H1 (cell line): ENCODE measurements at regions not wholly inside any gene's neighbourhood (a gene's known extent, or its start where the extent isn't known, plus 50 kb on each side); places are given as distances from the start of the nearest gene placed in this dataset.

ENCODE experiments used
- CTCF ChIA-PET: fragments of 300-600 bp; sonication (Branson Sonifier 250); formaldehyde crosslinking; loops from one replicate; lab custom pipeline; 2021; ENCODE audit not compliant: partially characterized antibody; lab: Charles Lee
- POLR2A ChIA-PET: fragments of 300-600 bp; sonication (Branson Sonifier 250); formaldehyde crosslinking; loops from one replicate; lab custom pipeline; 2021; ENCODE audit warnings: inconsistent platforms; ENCODE audit not compliant: partially characterized antibody; lab: Charles Lee
- DNase-seq, 2 experiments: peaks; one replicate each; pipeline versions ENCODE4 v3.0.0 to v3.0.0-alpha.2; 2010 to 2022; ENCODE audit warnings: low spot score in 2 of 2, low read depth in 1 of 2, mixed read lengths in 1 of 2
- FAIRE-seq: peaks from 2 replicates; lab custom pipeline; 2011; peaks lifted over from hg19 to GRCh38; lab: Jason Lieb, UNC
- H2AFZ ChIP-seq: 2 replicates; pipeline ENCODE4 v1.8.1; 2012; ENCODE audit warnings: low read length, inconsistent platforms
- H2AK5ac ChIP-seq: 2 replicates; pipeline ENCODE4 v1.6.1; 2013; ENCODE audit warnings: low read depth, low read length
- H2BK120ac ChIP-seq: replicated peaks from 2 replicates; pipeline ENCODE3; 2013; ENCODE audit warnings: low read depth, low read length, inconsistent platforms
- H2BK12ac ChIP-seq: 2 replicates; pipeline ENCODE4 v1.6.1; 2013; ENCODE audit warnings: low read depth, low read length
- H2BK15ac ChIP-seq: 2 replicates; pipeline ENCODE4 v1.6.1; 2013; ENCODE audit warnings: low read length
- H2BK20ac ChIP-seq: 2 replicates; pipeline ENCODE4 v1.6.1; 2013; ENCODE audit warnings: low read length
- H2BK5ac ChIP-seq: 2 replicates; pipeline ENCODE4 v1.6.1; 2013; ENCODE audit warnings: low read depth, low read length
- H3K14ac ChIP-seq: 2 replicates; pipeline ENCODE4 v1.6.1; 2013; ENCODE audit warnings: inconsistent platforms; ENCODE audit not compliant: insufficient read length
- H3K18ac ChIP-seq: 2 replicates; pipeline ENCODE4 v1.6.1; 2013; ENCODE audit warnings: low read length; ENCODE audit errors: extremely low read depth
- H3K23ac ChIP-seq: 2 replicates; pipeline ENCODE4 v1.6.1; 2013; ENCODE audit warnings: inconsistent platforms; ENCODE audit not compliant: insufficient read length
- H3K23me2 ChIP-seq: 2 replicates; pipeline ENCODE4 v1.6.1; 2013; ENCODE audit warnings: low read depth, low read length
- H3K27ac ChIP-seq: 2 replicates; pipeline ENCODE4 v1.6.1; 2011; ENCODE audit warnings: low read depth, low read length, inconsistent platforms
- H3K27me3 ChIP-seq, 4 experiments: replicated peaks in 1 of 4; 1 replicate in 1 of 4; 2 replicates in 3 of 4; pipeline versions ENCODE4 v1.6.1 to v1.8.1; 2011 to 2013; ENCODE audit warnings: low read length in 3 of 4, mild to moderate bottlenecking in 3 of 4, inconsistent platforms in 2 of 4, mixed read lengths in 2 of 4, moderate library complexity in 1 of 4; ENCODE audit not compliant: control insufficient read depth in 3 of 4, insufficient read depth in 3 of 4; ENCODE audit errors: extremely low read depth in 1 of 4
- H3K36me3 ChIP-seq, 4 experiments: 2 replicates each; pipeline versions ENCODE4 v1.6.1 to v1.8.1; 2011 to 2013; ENCODE audit warnings: mild to moderate bottlenecking in 4 of 4, low read length in 3 of 4, moderate library complexity in 2 of 4, control low read depth in 1 of 4, inconsistent platforms in 1 of 4; ENCODE audit not compliant: insufficient read depth in 4 of 4, control insufficient read depth in 2 of 4
- H3K4ac ChIP-seq: replicated peaks from 2 replicates; pipeline ENCODE3; 2013; ENCODE audit warnings: low read length, low read depth, mixed read lengths, inconsistent platforms; ENCODE audit not compliant: insufficient read length
- H3K4me1 ChIP-seq, 4 experiments: replicated peaks in 1 of 4; 1 replicate in 1 of 4; 2 replicates in 3 of 4; pipeline versions ENCODE4 v1.6.1 to v1.8.1; 2011 to 2013; ENCODE audit warnings: low read length in 3 of 4, inconsistent platforms in 2 of 4, mixed read lengths in 1 of 4; ENCODE audit not compliant: insufficient read depth in 4 of 4, control insufficient read depth in 3 of 4
- H3K4me2 ChIP-seq, 2 experiments: 2 replicates each; pipeline versions ENCODE4 v1.6.1 to v1.8.1; 2011 to 2013; ENCODE audit warnings: low read depth in 2 of 2, low read length in 2 of 2, control low read depth in 1 of 2, inconsistent platforms in 1 of 2, mild to moderate bottlenecking in 1 of 2; ENCODE audit not compliant: insufficient read depth in 1 of 2
- H3K4me3 ChIP-seq, 4 experiments: fragments of 200-600, 300-600 bp in 1 of 4; sonication (generic), shearing (Covaris generic), sonication (Bioruptor Twin) in 1 of 4; 2 replicates each; pipeline versions ENCODE4 v1.5.1 to v1.8.1; 2011 to 2016; ENCODE audit warnings: low read length in 4 of 4, low read depth in 3 of 4, control low read depth in 2 of 4, inconsistent platforms in 2 of 4, mild to moderate bottlenecking in 2 of 4, mixed read lengths in 1 of 4, moderate library complexity in 1 of 4; ENCODE audit not compliant: insufficient read depth in 2 of 4; ENCODE audit errors: extremely low read depth in 1 of 4
- H3K56ac ChIP-seq: replicated peaks from 2 replicates; pipeline ENCODE3; 2013; ENCODE audit warnings: low read depth, mild to moderate bottlenecking, mixed read lengths, low read length, inconsistent platforms; ENCODE audit not compliant: insufficient read length
- H3K79me1 ChIP-seq: 2 replicates; pipeline ENCODE4 v1.6.1; 2013; ENCODE audit warnings: low read depth, low read length, control low read depth
- H3K79me2 ChIP-seq, 2 experiments: 2 replicates each; pipeline versions ENCODE4 v1.6.1 to v1.8.1; 2012 to 2013; ENCODE audit warnings: low read length in 2 of 2, mild to moderate bottlenecking in 2 of 2, inconsistent platforms in 1 of 2; ENCODE audit not compliant: insufficient read depth in 2 of 2, control insufficient read depth in 1 of 2
- H3K9ac ChIP-seq, 4 experiments: replicated peaks in 1 of 4; 1 replicate in 1 of 4; 2 replicates in 3 of 4; pipeline versions ENCODE4 v1.6.1 to v1.8.1; 2011 to 2013; ENCODE audit warnings: low read depth in 3 of 4, low read length in 3 of 4, control low read depth in 2 of 4, mild to moderate bottlenecking in 2 of 4, moderate library complexity in 2 of 4, inconsistent platforms in 1 of 4; ENCODE audit errors: extremely low read depth in 1 of 4
- H3K9me3 ChIP-seq, 2 experiments: 2 replicates each; pipeline versions ENCODE4 v1.6.1 to v1.8.1; 2012 to 2013; ENCODE audit warnings: mild to moderate bottlenecking in 2 of 2, moderate library complexity in 2 of 2, control low read depth in 1 of 2, inconsistent platforms in 1 of 2, low read depth in 1 of 2, low read length in 1 of 2, mixed read lengths in 1 of 2; ENCODE audit not compliant: insufficient read depth in 2 of 2
- H4K20me1 ChIP-seq, 2 experiments: replicated peaks in 1 of 2; 2 replicates each; pipeline versions ENCODE3 to v1.8.1; 2011 to 2013; ENCODE audit warnings: inconsistent platforms in 2 of 2, low read length in 2 of 2, mild to moderate bottlenecking in 1 of 2; ENCODE audit not compliant: insufficient read depth in 2 of 2, control insufficient read depth in 1 of 2
- H4K5ac ChIP-seq: 2 replicates; pipeline ENCODE4 v1.6.1; 2013; ENCODE audit warnings: low read length, low read depth, mixed read lengths, inconsistent platforms; ENCODE audit not compliant: insufficient read length
- H4K8ac ChIP-seq: 2 replicates; pipeline ENCODE4 v1.8.0; 2013; ENCODE audit warnings: mild to moderate bottlenecking, moderate library complexity, low read length, inconsistent platforms; ENCODE audit not compliant: insufficient read depth; ENCODE audit errors: extremely low read depth
- H4K91ac ChIP-seq: replicated peaks from 2 replicates; pipeline ENCODE3; 2013; ENCODE audit warnings: low read length, mixed read lengths, inconsistent platforms; ENCODE audit not compliant: insufficient read length
- KDM5A ChIP-seq: fragments of 200-600 bp; IDR thresholded peaks from 2 replicates; pipeline ENCODE4 v1.7.1; 2012; ENCODE audit warnings: mild to moderate bottlenecking, low read length, inconsistent platforms, mixed read lengths
- RAD21 ChIP-seq, 2 experiments: IDR thresholded peaks in 1 of 2; conservative IDR thresholded peaks in 1 of 2; 2 replicates each; pipeline ENCODE4 v1.6.1; 2011; ENCODE audit warnings: low read depth in 2 of 2, low read length in 2 of 2, improper control_type of control experiment in 1 of 2, inconsistent platforms in 1 of 2, mild to moderate bottlenecking in 1 of 2, moderate library complexity in 1 of 2
- WGBS, 2 experiments: shearing (Covaris generic) in 1 of 2; methylation state at CpG; one replicate each; pipeline versions ENCODE4 v1.1.6 to v1.1.7; 2013 to 2015; ENCODE audit warnings: low lambda C conversion rate in 2 of 2, mixed read lengths in 2 of 2, inconsistent platforms in 1 of 2, low coverage in 1 of 2, missing lambda C conversion rate in 1 of 2; ENCODE audit not compliant: insufficient replicate concordance in 2 of 2, insufficient coverage in 1 of 2, insufficient read length in 1 of 2; ENCODE audit errors: extremely low coverage in 1 of 2, missing lambda C conversion rate in 1 of 2; 5-methylcytosine and 5-hydroxymethylcytosine counted together

DNA sequence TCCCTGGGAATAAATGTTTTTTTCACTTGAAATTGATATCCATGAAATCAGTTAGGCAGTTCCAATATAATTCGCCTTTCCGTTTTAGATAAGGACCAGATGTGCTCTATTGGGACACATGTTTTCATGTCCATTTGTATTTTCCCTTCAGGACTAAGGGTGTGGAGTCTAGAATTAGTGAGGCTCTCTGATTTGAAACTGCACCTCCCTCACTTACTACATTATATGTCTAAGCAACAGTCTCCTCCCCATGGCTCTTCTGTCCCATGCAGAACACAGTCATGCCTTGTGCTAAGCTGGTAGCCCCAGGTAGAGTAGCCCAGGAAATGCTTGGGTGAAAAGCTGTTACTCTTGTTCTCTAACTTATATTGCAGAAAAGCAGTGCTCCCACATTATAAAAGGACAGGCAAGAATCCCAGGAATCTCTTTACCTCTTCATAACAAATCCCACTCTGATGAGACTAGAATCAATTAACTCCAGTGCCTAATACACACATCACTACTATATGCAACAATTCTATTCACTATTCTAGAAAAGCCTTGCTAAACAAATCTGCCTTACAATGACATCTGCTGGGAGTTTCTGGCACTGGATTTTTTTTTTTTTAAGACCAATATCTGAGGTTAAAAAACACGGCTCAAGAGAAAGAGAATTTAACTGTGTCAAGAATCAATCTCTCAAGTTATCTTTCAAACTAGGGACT lies 293.9 kb downstream of the SNX13 start:
- Histone ChIP-seq H3K79me2 (no peaks in the 10 kb centered on the region), H3K79me1 (no peaks in the 10 kb centered on the region), H4K91ac (no peak overlapping the region), H3K36me3 (no peaks in the 10 kb centered on the region), H4K20me1 (no peaks in the 10 kb centered on the region), H2BK120ac (no peak overlapping the region), H3K27ac (no peak overlapping the region), H2AK5ac (no peak overlapping the region), H3K9ac (no peak overlapping the region), H3K4me2 (no peak overlapping the region), H3K27me3 (no peaks in the 10 kb centered on the region), H3K9me3 (peaks cover 0 to 3% of the 10 kb centered on the region in 2 experiments; a peak in 1 of 4 replicates), H3K23ac (no peak overlapping the region), H2BK15ac (no peak overlapping the region), H3K18ac (no peak overlapping the region), H3K23me2 (no peaks in the 10 kb centered on the region), H3K14ac (no peak overlapping the region), H2BK20ac (no peak overlapping the region), H3K4me1 (peaks cover 0 to 5% (median 0%) of the 10 kb centered on the region in 4 experiments; a peak in 1 of 7 replicates), H3K4me3 (no peak overlapping the region), H3K56ac (no peak overlapping the region), H2AFZ (no peak overlapping the region), H2BK12ac (no peak overlapping the region), H4K8ac (no peak overlapping the region), H2BK5ac (no peak overlapping the region), H4K5ac (no peak overlapping the region), H3K4ac (no peak overlapping the region)
- 88% methylated on average over 3 of the region's 3 CpGs; no CpG with 5 or more reads in 1 of the 2 experiments for WGBS, 2 experiments
- DNase-seq (no peak), FAIRE-seq (no peak)
- ChIA-PET CTCF (interaction anchor here (0.7 to 2.0 kb wide), 13 partner anchors 9 to 663 kb away, joined by 3 to 5 read pairs (median 3); no protein-coding TSS in a partner anchor), POLR2A (no interaction called here)
- peak; percentile 36 to 45 for TF ChIP-seq RAD21 (IDR thresholded peaks at IDR 0.05 in 1 of 2, conservative IDR thresholded peaks at IDR 0.05 in 1 of 2; ENCODE audit: low read depth in 2 of 2, low read length in 2 of 2)
- TF ChIP-seq KDM5A = no peak
